HUES48 (cell line): ENCODE measurements at regions not wholly inside any gene's neighbourhood (a gene's known extent, or its start where the extent isn't known, plus 50 kb on each side); places are given as distances from the start of the nearest gene placed in this dataset.
"Not testable (repeated sequence)": the region's sequence is repeated elsewhere in the genome, so short reads cannot be mapped to it uniquely, and the experiment has no call there.

ENCODE experiments used
- H3K27ac ChIP-seq: one replicate; pipeline ENCODE4 v1.7.0; 2013; ENCODE audit warnings: low read depth, low read length, inconsistent platforms
- H3K27me3 ChIP-seq: 2 replicates; pipeline ENCODE4 v1.6.1; 2013; ENCODE audit warnings: mild to moderate bottlenecking, low read length; ENCODE audit not compliant: control insufficient read depth, insufficient read depth
- H3K36me3 ChIP-seq: 2 replicates; pipeline ENCODE4 v1.6.1; 2013; ENCODE audit warnings: low read length; ENCODE audit not compliant: control insufficient read depth, insufficient read depth
- H3K4me1 ChIP-seq: 2 replicates; pipeline ENCODE4 v1.6.1; 2013; ENCODE audit warnings: mild to moderate bottlenecking, low read length; ENCODE audit not compliant: control insufficient read depth, insufficient read depth
- H3K4me3 ChIP-seq: 2 replicates; pipeline ENCODE4 v1.5.1; 2013; ENCODE audit warnings: mild to moderate bottlenecking, low read depth, low read length
- H3K9ac ChIP-seq: 2 replicates; pipeline ENCODE4 v1.6.1; 2013; ENCODE audit warnings: mild to moderate bottlenecking, low read depth, low read length, moderate library complexity
- H3K9me3 ChIP-seq: 2 replicates; pipeline ENCODE4 v1.6.1; 2013; ENCODE audit warnings: low read length; ENCODE audit not compliant: control insufficient read depth, insufficient read depth

GRCh38 chr1:146710838-146711521 is 227.1 kb upstream of the NBPF12 start:
- not testable (repeated sequence) for H3K4me1 ChIP-seq, H3K36me3 ChIP-seq, H3K4me3 ChIP-seq, H3K9me3 ChIP-seq, H3K27ac ChIP-seq, H3K9ac ChIP-seq, H3K27me3 ChIP-seq

- H3K27ac ChIP-seq, H3K27me3 ChIP-seq, H3K9me3 ChIP-seq, H3K4me3 ChIP-seq, H3K4me1 ChIP-seq, H3K36me3 ChIP-seq, H3K9ac ChIP-seq: not testable (repeated sequence)
These were observed 228.8 kb upstream of the NBPF12 start for GRCh38 chr1:146709302-146709701.

- not testable (repeated sequence) for H3K4me1 ChIP-seq, H3K9ac ChIP-seq, H3K27me3 ChIP-seq, H3K36me3 ChIP-seq, H3K27ac ChIP-seq, H3K4me3 ChIP-seq, H3K9me3 ChIP-seq
These were observed 233.9 kb upstream of the NBPF12 start for GRCh38 chr1:146704162-146704724.

- H3K27ac ChIP-seq, result peak overlapping the region; percentile 28
- H3K36me3 ChIP-seq, H3K9me3 ChIP-seq, H3K4me3 ChIP-seq, H3K9ac ChIP-seq, H3K27me3 ChIP-seq, H3K4me1 ChIP-seq: not testable (repeated sequence)
These were observed 236.8 kb upstream of the NBPF12 start for GRCh38 chr1:146701320-146701719.

- H3K4me3 ChIP-seq, H3K27me3 ChIP-seq, H3K27ac ChIP-seq, H3K4me1 ChIP-seq, H3K9ac ChIP-seq, H3K9me3 ChIP-seq, H3K36me3 ChIP-seq: not testable (repeated sequence)
These were observed 242.7 kb upstream of the NBPF12 start for GRCh38 chr1:146695388-146695787.

DNA sequence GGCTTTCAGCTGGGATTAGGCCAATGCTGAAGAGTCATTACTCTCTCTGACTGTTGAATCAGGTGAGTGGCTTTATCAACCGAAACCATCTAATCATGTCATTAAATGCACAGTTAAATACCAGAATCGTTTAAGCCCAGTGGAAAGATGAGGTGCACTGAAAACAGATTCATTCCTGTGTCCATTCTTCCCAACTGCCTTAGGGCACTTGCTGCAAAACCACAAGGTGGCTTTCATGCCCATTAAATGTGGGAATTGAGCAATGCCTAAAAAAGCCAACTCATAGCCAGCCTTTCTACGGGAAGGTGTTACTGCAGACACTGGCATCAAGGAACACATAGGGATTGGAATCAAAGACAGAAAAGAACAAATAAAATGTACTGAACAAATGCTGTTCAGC is 246.3 kb upstream of the NBPF12 start:
- not testable (repeated sequence) for H3K4me3 ChIP-seq, H3K4me1 ChIP-seq, H3K9ac ChIP-seq, H3K27me3 ChIP-seq, H3K9me3 ChIP-seq, H3K27ac ChIP-seq, H3K36me3 ChIP-seq

DNA sequence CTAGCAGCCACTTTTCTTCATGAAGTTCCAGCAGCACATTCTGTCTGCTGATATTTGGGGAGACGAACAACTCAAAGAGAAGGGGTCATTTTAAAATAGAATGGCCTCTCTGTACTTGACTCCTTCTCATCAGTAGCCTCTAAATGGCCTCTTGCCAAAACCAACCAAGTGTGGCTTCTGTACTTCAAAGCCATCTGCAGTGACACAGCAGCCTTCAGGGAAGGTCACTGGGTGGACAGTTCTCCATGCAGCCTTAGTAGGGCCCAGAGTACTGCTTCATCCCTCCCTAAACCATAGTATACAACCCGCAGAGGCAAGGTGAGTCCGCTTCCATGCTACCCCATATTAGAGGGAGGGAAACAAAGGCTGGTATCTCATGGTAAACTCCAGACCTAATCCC is 249.2 kb upstream of the NBPF12 start:
- not testable (repeated sequence) for H3K27me3 ChIP-seq

GRCh38 chr1:146686777-146687366 is 251.3 kb upstream of the NBPF12 start:
- not testable (repeated sequence) for H3K4me1 ChIP-seq, H3K9ac ChIP-seq, H3K9me3 ChIP-seq, H3K36me3 ChIP-seq, H3K27ac ChIP-seq, H3K27me3 ChIP-seq, H3K4me3 ChIP-seq

More for the DNA sequence above, 249.2 kb upstream of the NBPF12 start:
- not testable (repeated sequence) for H3K27ac ChIP-seq, H3K9me3 ChIP-seq, H3K4me3 ChIP-seq, H3K36me3 ChIP-seq, H3K4me1 ChIP-seq, H3K9ac ChIP-seq

DNA sequence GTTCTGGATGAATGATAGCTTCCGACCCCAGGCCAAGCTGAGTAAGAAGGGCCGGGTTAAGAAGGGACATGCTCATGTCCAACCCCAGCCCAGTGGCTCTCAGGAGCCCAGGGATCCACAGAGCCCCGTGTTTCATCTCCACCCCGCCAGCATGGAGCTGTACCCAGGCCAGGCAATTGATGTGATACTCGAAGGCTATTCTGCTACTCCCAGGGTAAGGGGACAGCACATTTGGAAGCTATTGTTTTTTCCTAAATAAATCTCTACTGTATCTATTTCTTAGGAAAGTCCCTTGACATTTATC is 255.0 kb upstream of the NBPF12 start:
- H3K4me3 ChIP-seq, H3K27me3 ChIP-seq, H3K36me3 ChIP-seq, H3K27ac ChIP-seq, H3K9ac ChIP-seq, H3K9me3 ChIP-seq, H3K4me1 ChIP-seq: not testable (repeated sequence)

DNA sequence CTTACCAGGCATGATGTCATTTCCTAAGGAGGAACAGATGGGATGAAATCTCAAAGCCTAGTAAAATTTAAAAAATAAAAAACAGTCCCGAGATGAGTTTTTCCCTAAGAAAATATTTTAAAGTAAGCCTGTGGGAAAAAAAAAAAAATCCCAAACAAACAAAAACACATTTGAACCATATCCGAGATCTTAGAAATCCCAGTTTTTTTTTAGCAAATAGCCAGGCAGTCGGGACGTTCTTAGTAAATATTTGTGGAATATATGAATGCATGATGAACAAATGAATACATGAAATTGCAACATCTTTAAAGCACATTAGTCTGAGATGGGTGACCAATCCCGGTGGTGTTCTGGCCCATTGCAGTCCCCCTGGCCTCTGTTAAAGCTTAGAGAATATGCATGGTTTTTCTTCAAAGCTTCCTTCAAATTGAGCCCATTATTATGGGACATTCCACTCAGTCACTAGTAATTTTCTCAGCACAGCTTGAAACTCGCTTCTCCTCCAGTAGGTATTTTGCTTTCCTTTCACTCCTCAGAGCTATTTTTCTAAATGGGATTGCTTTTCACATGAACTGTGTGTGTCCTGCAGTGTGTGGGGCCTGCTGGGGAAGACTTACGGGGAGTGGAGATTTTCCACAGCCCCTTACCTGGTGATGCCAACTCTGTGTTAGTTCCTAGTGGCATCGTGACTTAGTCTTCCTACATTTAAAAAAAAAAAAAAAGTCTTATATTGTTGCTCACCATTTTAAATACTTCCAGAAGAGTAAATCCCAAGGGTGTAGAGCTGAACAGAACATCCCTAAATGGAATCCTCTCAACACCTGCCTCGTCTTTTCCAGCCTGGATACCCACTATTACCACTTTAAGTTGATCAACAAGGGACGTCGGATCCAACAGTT is 255.6 kb upstream of the NBPF12 start:
- not testable (repeated sequence) for H3K9me3 ChIP-seq, H3K4me3 ChIP-seq, H3K9ac ChIP-seq, H3K27me3 ChIP-seq, H3K4me1 ChIP-seq, H3K36me3 ChIP-seq
- peak overlapping the region; percentile 61 for H3K27ac ChIP-seq

GRCh38 chr1:146673729-146674299 is 264.3 kb upstream of the NBPF12 start:
- H3K36me3 ChIP-seq, H3K27me3 ChIP-seq, H3K27ac ChIP-seq, H3K9me3 ChIP-seq, H3K4me3 ChIP-seq, H3K9ac ChIP-seq, H3K4me1 ChIP-seq: not testable (repeated sequence)
